ENCODE measurements at regions not wholly inside any gene's neighbourhood (a gene's known extent, or its start where the extent isn't known, plus 50 kb on each side); places are given as distances from the start of the nearest gene placed in this dataset.

- Mint-ChIP-seq H3K4me3 (ENCODE audit: unreplicated experiment) (no peak overlapping the region), H3K27me3 (ENCODE audit: unreplicated experiment) (no peaks in the 10 kb centered on the region), H3K27ac (ENCODE audit: unreplicated experiment) (no peak overlapping the region), H3K9me3 (ENCODE audit: unreplicated experiment) (no peaks in the 10 kb centered on the region), H3K4me1 (ENCODE audit: unreplicated experiment) (peaks cover 3% of the 10 kb centered on the region), H3K36me3 (ENCODE audit: unreplicated experiment) (no peaks in the 10 kb centered on the region)
- TF ChIP-seq CTCF (IDR thresholded peaks at IDR 0.05): no peak
- DNase-seq (ENCODE audit: extremely low spot score, unreplicated experiment): no peak
These were observed 80.5 kb upstream of the SEC11C start for GRCh38 chr18:59059140-59059539.

- no peaks in the 10 kb centered on the region for H3K27me3 Mint-ChIP-seq (ENCODE audit: unreplicated experiment)
- no peak for TF ChIP-seq CTCF (IDR thresholded peaks at IDR 0.05)
- H3K36me3 Mint-ChIP-seq (ENCODE audit: unreplicated experiment): no peaks in the 10 kb centered on the region
These were observed 79.1 kb upstream of the SEC11C start for GRCh38 chr18:59060551-59060950.

GRCh38 chr18:59061914-59062642, 77.6 kb upstream of the SEC11C start:
- no peak overlapping the region for H3K27ac Mint-ChIP-seq (ENCODE audit: unreplicated experiment)
- no peaks in the 10 kb centered on the region for H3K9me3 Mint-ChIP-seq (ENCODE audit: unreplicated experiment)
- no peaks in the 10 kb centered on the region for H3K36me3 Mint-ChIP-seq (ENCODE audit: unreplicated experiment)
- H3K27me3 Mint-ChIP-seq (ENCODE audit: unreplicated experiment): no peaks in the 10 kb centered on the region
- DNase-seq (ENCODE audit: extremely low spot score, unreplicated experiment): no peak
- peaks cover under 1% of the 10 kb centered on the region for H3K4me1 Mint-ChIP-seq (ENCODE audit: unreplicated experiment)
- no peak overlapping the region for H3K4me3 Mint-ChIP-seq (ENCODE audit: unreplicated experiment)
- TF ChIP-seq CTCF (IDR thresholded peaks at IDR 0.05): no peak

More at GRCh38 chr18:59060551-59060950, 79.1 kb upstream of the SEC11C start:
- Mint-ChIP-seq H3K4me1 (ENCODE audit: unreplicated experiment) (peaks cover 3% of the 10 kb centered on the region), H3K9me3 (ENCODE audit: unreplicated experiment) (no peaks in the 10 kb centered on the region), H3K4me3 (ENCODE audit: unreplicated experiment) (no peak overlapping the region), H3K27ac (ENCODE audit: unreplicated experiment) (no peak overlapping the region)
- DNase-seq (ENCODE audit: extremely low spot score, unreplicated experiment): no peak

- Mint-ChIP-seq H3K27ac (ENCODE audit: unreplicated experiment) (no peak overlapping the region), H3K27me3 (ENCODE audit: unreplicated experiment) (no peaks in the 10 kb centered on the region), H3K4me3 (ENCODE audit: unreplicated experiment) (no peak overlapping the region), H3K36me3 (ENCODE audit: unreplicated experiment) (no peaks in the 10 kb centered on the region), H3K4me1 (ENCODE audit: unreplicated experiment) (no peaks in the 10 kb centered on the region), H3K9me3 (ENCODE audit: unreplicated experiment) (no peaks in the 10 kb centered on the region)
- no peak for TF ChIP-seq CTCF (IDR thresholded peaks at IDR 0.05)
- no peak for DNase-seq (ENCODE audit: extremely low spot score, unreplicated experiment)
These were observed 77.1 kb upstream of the SEC11C start for GRCh38 chr18:59062643-59063006.

GRCh38 chr18:59063300-59063906, 76.3 kb upstream of the SEC11C start:
- H3K9me3 Mint-ChIP-seq (ENCODE audit: unreplicated experiment): no peaks in the 10 kb centered on the region
- no peaks in the 10 kb centered on the region for H3K4me1 Mint-ChIP-seq (ENCODE audit: unreplicated experiment)
- no peaks in the 10 kb centered on the region for H3K36me3 Mint-ChIP-seq (ENCODE audit: unreplicated experiment)
- DNase-seq (ENCODE audit: extremely low spot score, unreplicated experiment): no peak
- no peak overlapping the region for H3K4me3 Mint-ChIP-seq (ENCODE audit: unreplicated experiment)
- TF ChIP-seq CTCF (IDR thresholded peaks at IDR 0.05): no peak
- no peak overlapping the region for H3K27ac Mint-ChIP-seq (ENCODE audit: unreplicated experiment)
- no peaks in the 10 kb centered on the region for H3K27me3 Mint-ChIP-seq (ENCODE audit: unreplicated experiment)

All from osteocyte (in vitro differentiated cells).